Endothelial cell (in vitro differentiated cells): ENCODE measurements at regions not wholly inside any gene's neighbourhood (a gene's known extent, or its start where the extent isn't known, plus 50 kb on each side); places are given as distances from the start of the nearest gene placed in this dataset.

Experiments used
- DNase-seq: peaks from one replicate; pipeline ENCODE4 v3.0.0; 2021; ENCODE audit warnings: low spot score
- H3K27ac Mint-ChIP-seq: one replicate; pipeline ENCODE4 v1.8.0; 2021; ENCODE audit warnings: mixed read lengths, inconsistent platforms; ENCODE audit not compliant: unreplicated experiment
- H3K27me3 Mint-ChIP-seq: one replicate; pipeline ENCODE4 v1.8.0; 2021; ENCODE audit warnings: mild to moderate bottlenecking, moderate library complexity, mixed read lengths, inconsistent platforms; ENCODE audit not compliant: unreplicated experiment
- H3K36me3 Mint-ChIP-seq: one replicate; pipeline ENCODE4 v1.8.0; 2021; ENCODE audit warnings: mild to moderate bottlenecking, low read depth, mixed read lengths, inconsistent platforms; ENCODE audit not compliant: unreplicated experiment
- H3K4me1 Mint-ChIP-seq: one replicate; pipeline ENCODE4 v1.8.0; 2021; ENCODE audit warnings: mild to moderate bottlenecking, mixed read lengths, inconsistent platforms; ENCODE audit not compliant: unreplicated experiment
- H3K4me3 Mint-ChIP-seq: one replicate; pipeline ENCODE4 v1.8.0; 2021; ENCODE audit warnings: mild to moderate bottlenecking, mixed read lengths, inconsistent platforms; ENCODE audit not compliant: unreplicated experiment
- H3K9me3 Mint-ChIP-seq: one replicate; pipeline ENCODE4 v1.8.0; 2021; ENCODE audit warnings: mixed read lengths, inconsistent platforms; ENCODE audit not compliant: unreplicated experiment
- CTCF ChIP-seq: fragments of 200-600 bp; sonication (generic); IDR thresholded peaks from one replicate; pipeline ENCODE4 v1.5.0; 2021; ENCODE audit warnings: antibody characterized with exemption; ENCODE audit not compliant: unreplicated experiment

GRCh38 chr14:29149798-29150197, 383.2 kb downstream of the FOXG1 start:
- H3K9me3 Mint-ChIP-seq, result no peaks in the 10 kb centered on the region
- DNase-seq, result no peak
- H3K27me3 Mint-ChIP-seq, result no peaks in the 10 kb centered on the region
- TF ChIP-seq CTCF, result no peak
- no peak overlapping the region for H3K27ac Mint-ChIP-seq
- no peaks in the 10 kb centered on the region for H3K36me3 Mint-ChIP-seq
- H3K4me1 Mint-ChIP-seq, result peaks cover 5% of the 10 kb centered on the region
- H3K4me3 Mint-ChIP-seq, result no peak overlapping the region

GRCh38 chr14:29150659-29151058, 384.1 kb downstream of the FOXG1 start:
- Mint-ChIP-seq H3K36me3 (no peaks in the 10 kb centered on the region), H3K4me1 (peaks cover 4% of the 10 kb centered on the region), H3K27me3 (no peaks in the 10 kb centered on the region), H3K27ac (no peak overlapping the region), H3K4me3 (no peak overlapping the region), H3K9me3 (no peaks in the 10 kb centered on the region)
- TF ChIP-seq CTCF, result no peak
- no peak for DNase-seq

- no peak for TF ChIP-seq CTCF
- Mint-ChIP-seq H3K4me3 (no peak overlapping the region), H3K36me3 (no peaks in the 10 kb centered on the region), H3K27ac (no peak overlapping the region), H3K9me3 (no peaks in the 10 kb centered on the region), H3K4me1 (no peaks in the 10 kb centered on the region), H3K27me3 (no peaks in the 10 kb centered on the region)
- DNase-seq, result no peak
Observed at GRCh38 chr14:29156096-29156495, 389.5 kb downstream of the FOXG1 start.

- Mint-ChIP-seq H3K27ac (no peak overlapping the region), H3K36me3 (no peaks in the 10 kb centered on the region), H3K4me3 (no peak overlapping the region), H3K27me3 (no peaks in the 10 kb centered on the region), H3K9me3 (no peaks in the 10 kb centered on the region), H3K4me1 (no peaks in the 10 kb centered on the region)
- DNase-seq, result no peak
- TF ChIP-seq CTCF, result no peak
Observed at GRCh38 chr14:29161593-29161992, 395.0 kb downstream of the FOXG1 start.

GRCh38 chr14:29163109-29163508, 396.5 kb downstream of the FOXG1 start:
- H3K36me3 Mint-ChIP-seq, result no peaks in the 10 kb centered on the region
- H3K4me1 Mint-ChIP-seq, result no peaks in the 10 kb centered on the region
- H3K9me3 Mint-ChIP-seq, result no peaks in the 10 kb centered on the region
- no peak for TF ChIP-seq CTCF
- no peaks in the 10 kb centered on the region for H3K27me3 Mint-ChIP-seq
- no peak for DNase-seq
- H3K4me3 Mint-ChIP-seq, result no peak overlapping the region
- no peak overlapping the region for H3K27ac Mint-ChIP-seq
